ENCODE measurements at regions not wholly inside any gene's neighbourhood (a gene's known extent, or its start where the extent isn't known, plus 50 kb on each side); places are given as distances from the start of the nearest gene placed in this dataset.

DNA sequence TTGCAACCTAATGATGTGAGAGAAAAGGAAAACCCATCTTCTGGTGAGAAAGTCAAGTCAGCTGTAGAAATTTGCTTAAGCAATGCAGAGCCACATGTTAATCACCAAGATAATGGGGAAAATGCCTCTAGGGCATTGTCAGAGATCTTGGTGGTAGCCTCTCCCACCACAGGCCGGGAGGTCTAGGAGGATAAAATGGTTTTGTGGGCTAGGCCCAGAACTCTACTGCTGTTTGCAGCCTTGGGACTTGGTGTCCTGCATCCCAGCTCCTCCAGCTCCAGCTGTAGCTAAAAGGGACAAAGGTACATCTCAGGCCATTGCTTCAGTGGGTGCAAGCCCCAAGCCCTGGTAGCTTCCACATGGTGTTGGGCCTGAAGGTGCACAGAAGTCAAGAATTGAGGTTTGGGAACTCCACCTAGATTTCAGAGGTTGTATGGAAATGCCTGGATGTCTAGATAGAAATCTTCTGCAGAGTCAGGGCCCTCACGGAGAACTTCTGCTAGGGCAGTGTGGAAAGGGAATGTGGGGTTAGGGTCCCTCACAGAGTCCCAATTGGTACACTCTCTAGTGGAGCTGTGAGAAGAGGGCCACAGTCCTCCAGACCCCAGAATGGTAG is 382.2 kb upstream of the KLHL1 start:
- TF ChIP-seq, protein P1, sequence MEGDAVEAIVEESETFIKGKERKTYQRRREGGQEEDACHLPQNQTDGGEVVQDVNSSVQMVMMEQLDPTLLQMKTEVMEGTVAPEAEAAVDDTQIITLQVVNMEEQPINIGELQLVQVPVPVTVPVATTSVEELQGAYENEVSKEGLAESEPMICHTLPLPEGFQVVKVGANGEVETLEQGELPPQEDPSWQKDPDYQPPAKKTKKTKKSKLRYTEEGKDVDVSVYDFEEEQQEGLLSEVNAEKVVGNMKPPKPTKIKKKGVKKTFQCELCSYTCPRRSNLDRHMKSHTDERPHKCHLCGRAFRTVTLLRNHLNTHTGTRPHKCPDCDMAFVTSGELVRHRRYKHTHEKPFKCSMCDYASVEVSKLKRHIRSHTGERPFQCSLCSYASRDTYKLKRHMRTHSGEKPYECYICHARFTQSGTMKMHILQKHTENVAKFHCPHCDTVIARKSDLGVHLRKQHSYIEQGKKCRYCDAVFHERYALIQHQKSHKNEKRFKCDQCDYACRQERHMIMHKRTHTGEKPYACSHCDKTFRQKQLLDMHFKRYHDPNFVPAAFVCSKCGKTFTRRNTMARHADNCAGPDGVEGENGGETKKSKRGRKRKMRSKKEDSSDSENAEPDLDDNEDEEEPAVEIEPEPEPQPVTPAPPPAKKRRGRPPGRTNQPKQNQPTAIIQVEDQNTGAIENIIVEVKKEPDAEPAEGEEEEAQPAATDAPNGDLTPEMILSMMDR (IDR thresholded peaks at IDR 0.05) = no peak
- TF ChIP-seq POLR2AphosphoS5 (IDR thresholded peaks at IDR 0.05; ENCODE audit: insufficient read depth in 1 of 2, low read depth in 1 of 2) (no peak), POLR2A (IDR thresholded peaks at IDR 0.05) (no peak)
